ENCODE measurements at regions not wholly inside any gene's neighbourhood (a gene's known extent, or its start where the extent isn't known, plus 50 kb on each side); places are given as distances from the start of the nearest gene placed in this dataset.

GRCh38 chr2:59021786-59022185 lies 780.7 kb upstream of the FANCL start:
- Histone ChIP-seq H3K9ac (ENCODE audit: low read depth, low read length) (no peak overlapping the region), H3K9me3 (replicated peaks; ENCODE audit: low read length) (no peaks in the 10 kb centered on the region), H3K4me2 (ENCODE audit: low read length) (no peak overlapping the region), H3K4me3 (ENCODE audit: low read length) (no peak overlapping the region), H3K36me3 (ENCODE audit: insufficient read depth, low read length) (no peaks in the 10 kb centered on the region), H3K4me1 (ENCODE audit: control insufficient read depth, insufficient read depth, low read length) (no peaks in the 10 kb centered on the region), H3K27me3 (ENCODE audit: control insufficient read depth, insufficient read depth, low read length) (no peaks in the 10 kb centered on the region)

- no peak overlapping the region for H3K4me3 ChIP-seq (ENCODE audit: low read length)
- no peaks in the 10 kb centered on the region for H3K36me3 ChIP-seq (ENCODE audit: insufficient read depth, low read length)
- H3K9ac ChIP-seq (ENCODE audit: low read depth, low read length), result no peak overlapping the region
- H3K27me3 ChIP-seq (ENCODE audit: control insufficient read depth, insufficient read depth, low read length), result peaks cover 7% of the 10 kb centered on the region
- no peak overlapping the region for H3K4me2 ChIP-seq (ENCODE audit: low read length)
- H3K9me3 ChIP-seq (replicated peaks; ENCODE audit: low read length), result no peaks in the 10 kb centered on the region
- H3K4me1 ChIP-seq (ENCODE audit: control insufficient read depth, insufficient read depth, low read length), result no peaks in the 10 kb centered on the region
Observed at GRCh38 chr2:59019566-59020159, 778.5 kb upstream of the FANCL start.

- H3K4me2 ChIP-seq (ENCODE audit: low read length), result no peak overlapping the region
Observed at GRCh38 chr2:59018737-59019136, 777.6 kb upstream of the FANCL start.

GRCh38 chr2:59015027-59015426 lies 773.9 kb upstream of the FANCL start:
- H3K36me3 ChIP-seq (ENCODE audit: insufficient read depth, low read length), result no peaks in the 10 kb centered on the region
- H3K9ac ChIP-seq (ENCODE audit: low read depth, low read length), result no peak overlapping the region
- H3K4me3 ChIP-seq (ENCODE audit: low read length), result no peak overlapping the region
- H3K4me1 ChIP-seq (ENCODE audit: control insufficient read depth, insufficient read depth, low read length), result no peaks in the 10 kb centered on the region
- H3K9me3 ChIP-seq (replicated peaks; ENCODE audit: low read length), result no peaks in the 10 kb centered on the region
- no peak overlapping the region for H3K4me2 ChIP-seq (ENCODE audit: low read length)
- H3K27me3 ChIP-seq (ENCODE audit: control insufficient read depth, insufficient read depth, low read length), result peaks cover 7% of the 10 kb centered on the region

More at GRCh38 chr2:59018737-59019136, 777.6 kb upstream of the FANCL start:
- Histone ChIP-seq H3K4me3 (ENCODE audit: low read length) (no peak overlapping the region), H3K36me3 (ENCODE audit: insufficient read depth, low read length) (no peaks in the 10 kb centered on the region), H3K9me3 (replicated peaks; ENCODE audit: low read length) (no peaks in the 10 kb centered on the region), H3K27me3 (ENCODE audit: control insufficient read depth, insufficient read depth, low read length) (peaks cover 7% of the 10 kb centered on the region), H3K4me1 (ENCODE audit: control insufficient read depth, insufficient read depth, low read length) (no peaks in the 10 kb centered on the region), H3K9ac (ENCODE audit: low read depth, low read length) (no peak overlapping the region)

GRCh38 chr2:59012971-59013370 lies 771.8 kb upstream of the FANCL start:
- no peaks in the 10 kb centered on the region for H3K9me3 ChIP-seq (replicated peaks; ENCODE audit: low read length)
- no peaks in the 10 kb centered on the region for H3K36me3 ChIP-seq (ENCODE audit: insufficient read depth, low read length)
- H3K27me3 ChIP-seq (ENCODE audit: control insufficient read depth, insufficient read depth, low read length), result peaks cover 7% of the 10 kb centered on the region
- no peak overlapping the region for H3K9ac ChIP-seq (ENCODE audit: low read depth, low read length)
- H3K4me3 ChIP-seq (ENCODE audit: low read length), result no peak overlapping the region
- H3K4me2 ChIP-seq (ENCODE audit: low read length), result no peak overlapping the region
- no peaks in the 10 kb centered on the region for H3K4me1 ChIP-seq (ENCODE audit: control insufficient read depth, insufficient read depth, low read length)

GRCh38 chr2:59012234-59012633 lies 771.1 kb upstream of the FANCL start:
- H3K36me3 ChIP-seq (ENCODE audit: insufficient read depth, low read length), result no peaks in the 10 kb centered on the region
- no peaks in the 10 kb centered on the region for H3K9me3 ChIP-seq (replicated peaks; ENCODE audit: low read length)
- no peak overlapping the region for H3K4me2 ChIP-seq (ENCODE audit: low read length)
- no peak overlapping the region for H3K4me3 ChIP-seq (ENCODE audit: low read length)
- H3K9ac ChIP-seq (ENCODE audit: low read depth, low read length), result no peak overlapping the region
- H3K27me3 ChIP-seq (ENCODE audit: control insufficient read depth, insufficient read depth, low read length), result peaks cover 7% of the 10 kb centered on the region
- no peaks in the 10 kb centered on the region for H3K4me1 ChIP-seq (ENCODE audit: control insufficient read depth, insufficient read depth, low read length)

GRCh38 chr2:59008950-59009349 lies 767.8 kb upstream of the FANCL start:
- H3K4me1 ChIP-seq (ENCODE audit: control insufficient read depth, insufficient read depth, low read length), result no peaks in the 10 kb centered on the region
- no peak overlapping the region for H3K9ac ChIP-seq (ENCODE audit: low read depth, low read length)
- no peak overlapping the region for H3K4me2 ChIP-seq (ENCODE audit: low read length)
- H3K36me3 ChIP-seq (ENCODE audit: insufficient read depth, low read length), result no peaks in the 10 kb centered on the region
- no peaks in the 10 kb centered on the region for H3K9me3 ChIP-seq (replicated peaks; ENCODE audit: low read length)
- H3K4me3 ChIP-seq (ENCODE audit: low read length), result no peak overlapping the region
- no peaks in the 10 kb centered on the region for H3K27me3 ChIP-seq (ENCODE audit: control insufficient read depth, insufficient read depth, low read length)

GRCh38 chr2:59005836-59006615 lies 764.9 kb upstream of the FANCL start:
- Histone ChIP-seq H3K9ac (ENCODE audit: low read depth, low read length) (no peak overlapping the region), H3K4me1 (ENCODE audit: control insufficient read depth, insufficient read depth, low read length) (no peaks in the 10 kb centered on the region), H3K4me2 (ENCODE audit: low read length) (no peak overlapping the region), H3K27me3 (ENCODE audit: control insufficient read depth, insufficient read depth, low read length) (no peaks in the 10 kb centered on the region), H3K36me3 (ENCODE audit: insufficient read depth, low read length) (no peaks in the 10 kb centered on the region), H3K4me3 (ENCODE audit: low read length) (no peak overlapping the region), H3K9me3 (replicated peaks; ENCODE audit: low read length) (no peaks in the 10 kb centered on the region)

- Histone ChIP-seq H3K9me3 (replicated peaks; ENCODE audit: low read length) (no peaks in the 10 kb centered on the region), H3K4me1 (ENCODE audit: control insufficient read depth, insufficient read depth, low read length) (no peaks in the 10 kb centered on the region), H3K4me3 (ENCODE audit: low read length) (no peak overlapping the region), H3K36me3 (ENCODE audit: insufficient read depth, low read length) (no peaks in the 10 kb centered on the region), H3K27me3 (ENCODE audit: control insufficient read depth, insufficient read depth, low read length) (no peaks in the 10 kb centered on the region), H3K4me2 (ENCODE audit: low read length) (no peak overlapping the region), H3K9ac (ENCODE audit: low read depth, low read length) (no peak overlapping the region)
Observed at GRCh38 chr2:59004621-59005020, 763.5 kb upstream of the FANCL start.

GRCh38 chr2:59000796-59001195 lies 759.7 kb upstream of the FANCL start:
- no peaks in the 10 kb centered on the region for H3K36me3 ChIP-seq (ENCODE audit: insufficient read depth, low read length)
- H3K9me3 ChIP-seq (replicated peaks; ENCODE audit: low read length), result no peaks in the 10 kb centered on the region
- H3K4me3 ChIP-seq (ENCODE audit: low read length), result no peak overlapping the region
- no peaks in the 10 kb centered on the region for H3K27me3 ChIP-seq (ENCODE audit: control insufficient read depth, insufficient read depth, low read length)
- H3K4me1 ChIP-seq (ENCODE audit: control insufficient read depth, insufficient read depth, low read length), result no peaks in the 10 kb centered on the region
- H3K4me2 ChIP-seq (ENCODE audit: low read length), result no peak overlapping the region
- H3K9ac ChIP-seq (ENCODE audit: low read depth, low read length), result no peak overlapping the region

GRCh38 chr2:58992062-58992706 lies 751.1 kb upstream of the FANCL start:
- Histone ChIP-seq H3K9ac (ENCODE audit: low read depth, low read length) (no peak overlapping the region), H3K4me1 (ENCODE audit: control insufficient read depth, insufficient read depth, low read length) (no peaks in the 10 kb centered on the region), H3K9me3 (replicated peaks; ENCODE audit: low read length) (no peaks in the 10 kb centered on the region), H3K27me3 (ENCODE audit: control insufficient read depth, insufficient read depth, low read length) (no peaks in the 10 kb centered on the region), H3K4me2 (ENCODE audit: low read length) (no peak overlapping the region), H3K4me3 (ENCODE audit: low read length) (no peak overlapping the region), H3K36me3 (ENCODE audit: insufficient read depth, low read length) (no peaks in the 10 kb centered on the region)

Data from skeletal muscle satellite cell (primary cell).